Gastroesophageal sphincter (tissue), 4 donors: ENCODE measurements at regions not wholly inside any gene's neighbourhood (a gene's known extent, or its start where the extent isn't known, plus 50 kb on each side); places are given as distances from the start of the nearest gene placed in this dataset.
A peak's percentile ranks its signal among the peaks of the same experiment; 100 is the strongest.

ENCODE experiments used
- ATAC-seq: fragments of 150-250 bp; one replicate; pipeline ENCODE4 v1.9.1; 2016; ENCODE audit warnings: mild to moderate bottlenecking, moderate library complexity
- H3K27ac ChIP-seq, 4 donors: fragments of 200-600 bp; sonication (generic) in 3 of 4; 1 replicate in 3 of 4; 2 replicates in 1 of 4; pipeline ENCODE4 v1.5.1; 2016 to 2019
- H3K27me3 ChIP-seq: fragments of 200-600 bp; sonication (generic); one replicate; pipeline ENCODE4 v1.5.1; 2019
- H3K36me3 ChIP-seq, 2 donors: fragments of 200-600 bp; sonication (generic); one replicate each; pipeline ENCODE4 v1.5.1; 2019; ENCODE audit warnings: control low read depth in 1 of 2
- H3K4me1 ChIP-seq, 3 donors: fragments of 200-600 bp; sonication (generic); 1 replicate in 2 of 3; 2 replicates in 1 of 3; pipeline ENCODE4 v1.5.1; 2016 to 2019; ENCODE audit warnings: control low read depth in 2 of 3
- H3K4me3 ChIP-seq, 2 donors: fragments of 200-600 bp; sonication (generic); one replicate each; pipeline ENCODE4 v1.5.1; 2019; ENCODE audit warnings: mild to moderate bottlenecking in 1 of 2, moderate library complexity in 1 of 2
- H3K9me3 ChIP-seq, 3 donors: fragments of 200-600 bp; sonication (generic); one replicate each; pipeline ENCODE4 v1.5.1; 2017 to 2019; ENCODE audit warnings: control low read depth in 2 of 3
- EP300 ChIP-seq: sonication (generic); formaldehyde crosslinking; IDR thresholded peaks from one replicate; pipeline ENCODE4 v1.6.1; 2017; ENCODE audit warnings: antibody characterized with exemption, mild to moderate bottlenecking
- POLR2A ChIP-seq, 2 donors: fragments of 450-650 bp; IDR thresholded peaks; one replicate each; pipeline ENCODE4 v1.6.1; 2017; ENCODE audit warnings: antibody characterized with exemption in 2 of 2, mild to moderate bottlenecking in 2 of 2, moderate library complexity in 1 of 2
- POLR2AphosphoS5 ChIP-seq: sonication (generic); formaldehyde crosslinking; IDR thresholded peaks from one replicate; pipeline ENCODE4 v1.6.1; 2017; ENCODE audit warnings: antibody characterized with exemption
- WGBS, 2 donors: methylation state at CpG; one replicate each; pipeline ENCODE4 v1.1.5; 2018; ENCODE audit warnings: low coverage in 1 of 2; 5-methylcytosine and 5-hydroxymethylcytosine counted together
- TF ChIP-seq, protein P1 (sequence below), 4 experiments: fragments of 200-600 bp in 2 of 4; fragments of 450-650 bp in 2 of 4; sonication (generic) in 1 of 4; IDR thresholded peaks; one replicate each; pipeline ENCODE4 v1.5.1; 2017 to 2019; ENCODE audit warnings: antibody characterized with exemption in 4 of 4, mild to moderate bottlenecking in 2 of 4, moderate library complexity in 2 of 4

GRCh38 chr6:22942403-22942802 lies 373.0 kb downstream of the HDGFL1 start:
- ATAC-seq: no peak
- no peaks in the 10 kb centered on the region for H3K9me3 ChIP-seq

DNA sequence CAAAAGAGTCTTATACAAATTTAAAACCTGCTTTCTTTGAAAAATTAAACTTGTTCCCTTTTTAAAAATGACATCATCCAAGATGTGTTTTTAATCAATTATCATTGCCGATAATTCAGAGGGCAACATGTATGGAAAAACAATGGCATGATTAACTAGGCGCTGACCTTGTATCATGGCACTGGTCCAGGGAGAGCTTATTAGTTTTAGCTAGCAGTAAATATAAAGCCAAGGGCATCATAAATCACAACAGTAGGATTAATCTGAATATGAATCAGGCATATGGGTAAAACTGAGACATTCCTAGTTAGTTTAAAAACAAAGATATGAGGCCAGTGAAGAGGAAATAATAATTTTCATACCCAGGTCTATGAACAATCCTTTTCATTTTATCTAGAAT lies 374.0 kb downstream of the HDGFL1 start:
- no peaks in the 10 kb centered on the region for H3K36me3 ChIP-seq
- ATAC-seq: no peak
- TF ChIP-seq POLR2AphosphoS5: no peak
- H3K4me3 ChIP-seq: no peak overlapping the region
- no peaks in the 10 kb centered on the region for H3K4me1 ChIP-seq
- H3K27ac ChIP-seq: no peak overlapping the region
- no peaks in the 10 kb centered on the region for H3K9me3 ChIP-seq
- WGBS, 2 donors: 42 to 82% methylated on average over 2 of the region's 2 CpGs
- no peaks in the 10 kb centered on the region for H3K27me3 ChIP-seq

More at GRCh38 chr6:22942403-22942802, 373.0 kb downstream of the HDGFL1 start:
- no peaks in the 10 kb centered on the region for H3K36me3 ChIP-seq
- TF ChIP-seq, protein P1, sequence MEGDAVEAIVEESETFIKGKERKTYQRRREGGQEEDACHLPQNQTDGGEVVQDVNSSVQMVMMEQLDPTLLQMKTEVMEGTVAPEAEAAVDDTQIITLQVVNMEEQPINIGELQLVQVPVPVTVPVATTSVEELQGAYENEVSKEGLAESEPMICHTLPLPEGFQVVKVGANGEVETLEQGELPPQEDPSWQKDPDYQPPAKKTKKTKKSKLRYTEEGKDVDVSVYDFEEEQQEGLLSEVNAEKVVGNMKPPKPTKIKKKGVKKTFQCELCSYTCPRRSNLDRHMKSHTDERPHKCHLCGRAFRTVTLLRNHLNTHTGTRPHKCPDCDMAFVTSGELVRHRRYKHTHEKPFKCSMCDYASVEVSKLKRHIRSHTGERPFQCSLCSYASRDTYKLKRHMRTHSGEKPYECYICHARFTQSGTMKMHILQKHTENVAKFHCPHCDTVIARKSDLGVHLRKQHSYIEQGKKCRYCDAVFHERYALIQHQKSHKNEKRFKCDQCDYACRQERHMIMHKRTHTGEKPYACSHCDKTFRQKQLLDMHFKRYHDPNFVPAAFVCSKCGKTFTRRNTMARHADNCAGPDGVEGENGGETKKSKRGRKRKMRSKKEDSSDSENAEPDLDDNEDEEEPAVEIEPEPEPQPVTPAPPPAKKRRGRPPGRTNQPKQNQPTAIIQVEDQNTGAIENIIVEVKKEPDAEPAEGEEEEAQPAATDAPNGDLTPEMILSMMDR (IDR thresholded peaks at IDR 0.05): no peak
- no peak for TF ChIP-seq EP300
- TF ChIP-seq POLR2AphosphoS5: no peak
- TF ChIP-seq POLR2A (IDR thresholded peaks at IDR 0.05): no peak
- H3K27me3 ChIP-seq: no peaks in the 10 kb centered on the region
- no peak overlapping the region for H3K27ac ChIP-seq
- WGBS, 2 donors: 76 to 84% methylated on average over 2 of the region's 2 CpGs
- H3K4me1 ChIP-seq: no peaks in the 10 kb centered on the region
- H3K4me3 ChIP-seq: no peak overlapping the region

GRCh38 chr6:22949967-22950366 lies 380.6 kb downstream of the HDGFL1 start:
- no peak for TF ChIP-seq POLR2AphosphoS5
- TF ChIP-seq EP300: no peak
- no peak for TF ChIP-seq POLR2A (IDR thresholded peaks at IDR 0.05)
- TF ChIP-seq, protein P1 (IDR thresholded peaks at IDR 0.05): no peak
- ATAC-seq: no peak
- Histone ChIP-seq H3K4me3 (no peak overlapping the region), H3K9me3 (no peaks in the 10 kb centered on the region), H3K36me3 (no peaks in the 10 kb centered on the region), H3K27me3 (no peaks in the 10 kb centered on the region), H3K4me1 (peaks cover 0 to 23% (median 0%) of the 10 kb centered on the region in 3 donors), H3K27ac (no peak overlapping the region)
- 29 to 40% methylated on average over 1 of the region's 1 CpG for WGBS, 2 donors

DNA sequence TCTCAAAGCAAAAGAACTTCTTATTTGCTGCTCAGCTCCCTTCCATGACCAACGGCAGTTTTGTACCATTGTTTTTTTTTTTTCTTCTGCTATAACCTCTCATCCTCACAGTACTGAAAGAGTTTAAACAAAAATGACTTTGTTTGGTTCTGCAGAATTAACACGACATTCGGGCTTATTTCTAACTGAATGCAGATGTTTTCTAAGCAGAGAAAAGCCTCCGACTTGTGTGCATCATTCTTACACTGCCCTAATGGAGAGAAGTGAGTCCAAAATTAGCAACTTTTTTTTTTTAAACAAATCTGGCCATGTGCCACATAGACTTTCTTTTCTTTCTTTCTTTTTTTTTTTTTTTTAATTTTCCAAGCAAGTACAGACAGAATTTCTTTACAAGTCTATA lies 382.7 kb downstream of the HDGFL1 start:
- TF ChIP-seq POLR2AphosphoS5 (no peak), POLR2A (IDR thresholded peaks at IDR 0.05) (no peak), EP300 (no peak)
- TF ChIP-seq, protein P1 (IDR thresholded peaks at IDR 0.05): no peak
- 21 to 22% methylated on average over 4 of the region's 4 CpGs for WGBS, 2 donors

DNA sequence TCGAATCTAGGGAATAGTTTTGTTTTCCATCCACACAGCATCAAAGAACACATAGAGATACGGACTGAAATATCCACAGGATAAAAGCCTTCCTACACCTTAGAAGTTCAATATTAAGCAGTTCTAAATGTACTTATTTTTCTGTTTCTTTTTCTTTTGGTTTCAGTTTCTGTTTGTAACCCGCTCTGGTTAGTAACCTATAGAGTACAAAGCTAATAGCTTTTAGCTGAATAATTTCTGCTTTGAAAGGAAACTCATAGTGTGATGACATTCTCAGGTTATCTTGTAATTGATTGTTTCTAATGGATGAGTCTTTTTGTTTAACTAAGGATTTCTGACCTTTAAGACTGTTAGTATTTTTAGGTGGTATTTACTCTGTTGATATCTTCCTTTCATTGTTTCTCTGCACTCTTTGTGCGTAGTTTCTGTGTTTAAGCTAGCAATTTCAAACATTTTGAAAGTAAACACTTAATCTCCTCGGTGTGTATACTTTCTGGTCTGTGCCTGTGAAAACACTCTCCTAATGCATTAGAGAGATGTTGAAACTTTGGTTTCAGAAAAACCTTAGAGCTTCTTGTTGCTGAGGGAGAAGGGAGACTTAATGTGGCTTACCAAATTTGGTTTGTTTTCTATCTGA lies 385.5 kb downstream of the HDGFL1 start:
- peaks cover 3 to 42% (median 4%) of the 10 kb centered on the region in 3 donors for H3K4me1 ChIP-seq
- 9 to 19% methylated on average over 5 of the region's 5 CpGs for WGBS, 2 donors
- ATAC-seq: no peak

More for the DNA sequence above, 382.7 kb downstream of the HDGFL1 start:
- H3K36me3 ChIP-seq: no peaks in the 10 kb centered on the region
- ATAC-seq: no peak
- H3K27ac ChIP-seq: peak overlapping the region in 1 of 4 donors; percentile 18
- peaks cover 3 to 42% (median 4%) of the 10 kb centered on the region in 3 donors for H3K4me1 ChIP-seq
- H3K9me3 ChIP-seq: no peaks in the 10 kb centered on the region
- H3K27me3 ChIP-seq: no peaks in the 10 kb centered on the region
- no peak overlapping the region for H3K4me3 ChIP-seq

More for the DNA sequence above, 385.5 kb downstream of the HDGFL1 start:
- Histone ChIP-seq H3K36me3 (no peaks in the 10 kb centered on the region), H3K9me3 (no peaks in the 10 kb centered on the region), H3K27ac (peak overlapping the region; percentile 38 to 66 (median 46)), H3K27me3 (no peaks in the 10 kb centered on the region), H3K4me3 (peak overlapping the region; percentile 34 to 38)
- TF ChIP-seq POLR2AphosphoS5 (no peak), EP300 (no peak), POLR2A (IDR thresholded peaks at IDR 0.05) (no peak)
- TF ChIP-seq, protein P1 (IDR thresholded peaks at IDR 0.05): no peak
